HepG2 (cell line): ENCODE measurements at regions not wholly inside any gene's neighbourhood (a gene's known extent, or its start where the extent isn't known, plus 50 kb on each side); places are given as distances from the start of the nearest gene placed in this dataset.

Experiments used
- ATAC-seq: fragments of 200-7000 bp; cut with Tn5 transposase; 3 replicates; pipeline ENCODE4 v1.9.1; 2020; ENCODE audit warnings: mild to moderate bottlenecking, moderate library complexity
- BruUV-seq: library from RNA; stranded (reverse); fragments of 400-500 nt; replicated peaks from 2 replicates; lab custom pipeline; 2021; lab: Mats Ljungman, UMichigan
- CTCF ChIA-PET: fragments of 300-600 bp; formaldehyde crosslinking; extraction: SDS; loops from one replicate; lab custom pipeline; 2021; ENCODE audit warnings: low total read pairs, inconsistent platforms, low intra/inter-chr PET ratio; lab: Yijun Ruan, JAX
- POLR2A ChIA-PET: fragments of 350-600 bp; sonication (Branson Sonifier 250); formaldehyde crosslinking; loops from one replicate; lab custom pipeline; 2020; ENCODE audit warnings: antibody characterized with exemption, inconsistent platforms; lab: Yijun Ruan, JAX
- DNase-seq: peaks from one replicate; pipeline ENCODE4 v3.0.0-alpha.2; 2015; ENCODE audit warnings: low spot score
- FAIRE-seq: peaks from 3 replicates; lab custom pipeline; 2011; peaks lifted over from hg19 to GRCh38; lab: Jason Lieb, UNC
- H2AFZ ChIP-seq: one replicate; pipeline ENCODE4 v1.6.1; 2011; ENCODE audit warnings: low read length, inconsistent platforms
- H3K27ac ChIP-seq: fragments of 300-600 bp; 3 replicates; pipeline ENCODE4 v1.8.0; 2011; ENCODE audit warnings: mixed run types, mild to moderate bottlenecking, mixed read lengths, low read length, inconsistent platforms; ENCODE audit not compliant: insufficient read depth; ENCODE audit errors: extremely low read length
- H3K27me3 ChIP-seq, 2 experiments: fragments of 200-600 bp in 1 of 2; 2 replicates in 1 of 2; 3 replicates in 1 of 2; pipeline versions ENCODE4 v1.6.0 to v1.8.0; 2011; ENCODE audit warnings: low read length in 2 of 2, mild to moderate bottlenecking in 2 of 2, moderate library complexity in 2 of 2, inconsistent platforms in 1 of 2; ENCODE audit not compliant: insufficient read depth in 2 of 2, control insufficient read depth in 1 of 2
- H3K36me3 ChIP-seq, 2 experiments: fragments of 200-600 bp in 1 of 2; replicated peaks in 1 of 2; 2 replicates in 1 of 2; 3 replicates in 1 of 2; pipeline versions ENCODE4 v1.5.1 to v1.8.0; 2011; ENCODE audit warnings: low read length in 2 of 2, inconsistent platforms in 1 of 2; ENCODE audit not compliant: insufficient read depth in 2 of 2, control insufficient read depth in 1 of 2
- H3K4me1 ChIP-seq: 2 replicates; pipeline ENCODE4 v1.5.1; 2012; ENCODE audit warnings: low read length, inconsistent platforms; ENCODE audit not compliant: insufficient read depth
- H3K4me2 ChIP-seq: 2 replicates; pipeline ENCODE4 v1.6.0; 2011; ENCODE audit warnings: low read depth, low read length, inconsistent platforms
- H3K4me3 ChIP-seq, 3 experiments: fragments of 200-600 bp in 1 of 3; sonication (generic), shearing (Covaris generic) in 1 of 3; replicated peaks in 1 of 3; 2 replicates each; pipeline ENCODE4 v1.5.1; 2011 to 2016; ENCODE audit warnings: low read length in 3 of 3, inconsistent platforms in 2 of 3, low read depth in 2 of 3, mild to moderate bottlenecking in 2 of 3, control low read depth in 1 of 3, mixed read lengths in 1 of 3; ENCODE audit not compliant: insufficient read depth in 1 of 3
- H3K79me2 ChIP-seq: one replicate; pipeline ENCODE4 v1.6.1; 2011; ENCODE audit warnings: low read length, inconsistent platforms; ENCODE audit not compliant: insufficient read depth
- H3K9ac ChIP-seq: 2 replicates; pipeline ENCODE4 v1.6.0; 2011; ENCODE audit warnings: mild to moderate bottlenecking, low read depth, low read length, inconsistent platforms; ENCODE audit not compliant: insufficient read depth
- H3K9me3 ChIP-seq: 2 replicates; pipeline ENCODE4 v1.5.1; 2012; ENCODE audit warnings: mild to moderate bottlenecking, low read length
- H4K20me1 ChIP-seq: 2 replicates; pipeline ENCODE4 v1.6.0; 2011; ENCODE audit warnings: inconsistent platforms, mild to moderate bottlenecking, low read length, moderate library complexity; ENCODE audit not compliant: insufficient read depth
- AFF4 ChIP-seq: sonication (generic); formaldehyde crosslinking; IDR thresholded peaks from 2 replicates; pipeline ENCODE4 v1.4.0; 2020; ENCODE audit warnings: missing genetic modification reagents
- DMAP1 ChIP-seq: IDR thresholded peaks from 2 replicates; pipeline ENCODE4 v1.6.1; 2016
- DZIP1 ChIP-seq: sonication (generic); formaldehyde crosslinking; IDR thresholded peaks from 2 replicates; pipeline ENCODE4 v1.5.0; 2020; ENCODE audit warnings: mild to moderate bottlenecking, missing genetic modification reagents
- EZH2 ChIP-seq: conservative IDR thresholded peaks from 2 replicates; pipeline ENCODE4 v1.6.1; 2012; ENCODE audit warnings: mild to moderate bottlenecking, low read depth, low read length, moderate library complexity
- HMGXB3 ChIP-seq: sonication (generic); formaldehyde crosslinking; IDR thresholded peaks from 2 replicates; pipeline ENCODE4 v1.4.0; 2020; ENCODE audit warnings: missing genetic modification reagents, borderline replicate concordance
- NCOR1 ChIP-seq: fragments of 200-600 bp; sonication (generic); IDR thresholded peaks from 2 replicates; pipeline ENCODE4 v1.7.0; 2017; ENCODE audit warnings: antibody characterized with exemption, low read length, borderline replicate concordance
- PLRG1 ChIP-seq: fragments of 450-650 bp; conservative IDR thresholded peaks from 2 replicates; pipeline ENCODE4 v1.6.1; 2016
- ZNF512 ChIP-seq: sonication (generic); formaldehyde crosslinking; IDR thresholded peaks from 2 replicates; pipeline ENCODE4 v1.4.0; 2020; ENCODE audit warnings: mild to moderate bottlenecking, missing genetic modification reagents
- ZNF773 ChIP-seq: sonication (generic); formaldehyde crosslinking; IDR thresholded peaks from 2 replicates; pipeline ENCODE4 v1.4.0; 2020; ENCODE audit warnings: missing genetic modification reagents, borderline replicate concordance
- WGBS: methylation state at CpG from one replicate; pipeline ENCODE4 v1.1.6; 2017; ENCODE audit warnings: low lambda C conversion rate; 5-methylcytosine and 5-hydroxymethylcytosine counted together
- in situ Hi-C: cut with HindIII; loops from 2 replicates; pipeline ENCODE4 v1.10.0; 2017; ENCODE audit warnings: low pct_unique_long_range_greater_than_20kb; ENCODE audit not compliant: extremely low pct_ligation_motif_present
- intact Hi-C: fragments of 100-400 bp; cut with micrococcal nuclease; formaldehyde crosslinking; loops from one replicate; pipeline ENCODE4 v1.10.0; 2022; ENCODE audit not compliant: unreplicated experiment

- in situ Hi-C loops, result loop anchor here (5.0 kb wide), 2 partner anchors 58 to 178 kb away; partner anchors contain the start of gene LMCD1
- WGBS, result 8% methylated on average over 15 of the region's 15 CpGs
- TF ChIP-seq HMGXB3 (CRISPR knock-in tag), result peak; percentile 78
- TF ChIP-seq DMAP1 (CRISPR knock-in tag), result no peak
- peak; percentile 48; the same call in 1 of the 2 replicates for TF ChIP-seq NCOR1
- TF ChIP-seq ZNF512 (CRISPR knock-in tag), result no peak
- no peak for TF ChIP-seq ZNF773
- TF ChIP-seq DZIP1 (CRISPR knock-in tag), result no peak
- TF ChIP-seq AFF4 (CRISPR knock-in tag), result no peak
- no peak for TF ChIP-seq PLRG1
- TF ChIP-seq EZH2, result no peak
Measured at GRCh38 chr3:8443829-8444791, 57.5 kb upstream of the LMCD1 start.

More at GRCh38 chr3:8443829-8444791, 57.5 kb upstream of the LMCD1 start:
- DNase-seq, result peak; percentile 99
- BruUV-seq, result TSS peak; percentile 98
- Histone ChIP-seq H3K9me3 (no peaks in the 10 kb centered on the region), H3K4me2 (peak overlapping the region; percentile 78), H3K4me1 (peaks cover 69% of the 10 kb centered on the region), H3K36me3 (no peaks in the 10 kb centered on the region), H3K4me3 (peak overlapping the region; percentile 28 to 54 (median 33); a peak in 5 of 6 replicates), H3K79me2 (no peaks in the 10 kb centered on the region), H2AFZ (no peak overlapping the region), H3K9ac (peak overlapping the region; percentile 92), H3K27ac (peak overlapping the region; percentile 97), H4K20me1 (no peaks in the 10 kb centered on the region), H3K27me3 (no peaks in the 10 kb centered on the region)
- FAIRE-seq, result peak; percentile 100
- CTCF ChIA-PET, result interaction anchor here (1.4 to 3.8 kb wide), 2 partner anchors 178 to 207 kb away, joined by 3 to 46 read pairs; no protein-coding TSS in a partner anchor
- peak; percentile 99 for ATAC-seq
- intact Hi-C loops, result loop anchor here (1.0 kb wide), 2 partner anchors 45 to 57 kb away; partner anchors contain the start of gene LMCD1
- POLR2A ChIA-PET, result interaction anchor here (0.8 to 3.4 kb wide), 11 partner anchors 9 to 208 kb away, joined by 3 to 42 read pairs (median 4); partner anchors contain the start of gene LMCD1
